ENCODE measurements at regions not wholly inside any gene's neighbourhood (a gene's known extent, or its start where the extent isn't known, plus 50 kb on each side); places are given as distances from the start of the nearest gene placed in this dataset.

DNA sequence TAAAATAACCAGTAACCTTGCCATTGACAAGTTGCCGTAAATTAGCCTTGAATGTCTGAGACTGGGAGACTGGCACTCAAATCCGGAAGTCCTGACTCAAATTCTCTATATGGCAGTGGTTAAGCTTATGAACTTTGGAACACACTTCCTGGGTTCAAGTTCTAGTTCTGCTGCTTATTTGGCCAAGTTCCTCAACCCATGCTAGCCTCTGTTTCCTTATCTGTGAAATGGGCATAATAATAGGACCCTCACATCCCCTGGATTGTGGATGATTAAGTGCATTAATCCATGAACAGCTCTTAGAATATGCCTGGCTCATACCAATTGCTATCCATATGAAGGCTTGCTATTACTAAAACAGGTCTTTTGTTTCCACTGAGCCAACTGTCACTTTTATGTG, 311.5 kb downstream of the EDEM1 start:
- Histone ChIP-seq H3K36me3 (ENCODE audit: insufficient read depth, low read length) (no peaks in the 10 kb centered on the region), H2AFZ (ENCODE audit: low read length) (no peak overlapping the region), H4K20me1 (ENCODE audit: insufficient read depth, low read length) (no peaks in the 10 kb centered on the region), H3K27ac (ENCODE audit: low read depth, low read length, poor library complexity, severe bottlenecking) (no peak overlapping the region), H3K4me1 (ENCODE audit: insufficient read depth, low read length, poor library complexity, severe bottlenecking) (peaks cover 10% of the 10 kb centered on the region), H3K4me2 (ENCODE audit: low read length) (peak overlapping the region; percentile 45; the same call in 1 of the 2 replicates), H3K79me2 (ENCODE audit: insufficient read depth, low read depth, low read length) (no peaks in the 10 kb centered on the region), H3K9me3 (ENCODE audit: low read length) (no peaks in the 10 kb centered on the region), H3K4me3 (ENCODE audit: low read depth, low read length, poor library complexity, severe bottlenecking) (no peak overlapping the region), H3K9me2 (ENCODE audit: insufficient read depth, low read length) (no peaks in the 10 kb centered on the region)
- DNase-seq (ENCODE audit: low spot score): no peak
- no TSS peak for BruUV-seq (replicated peaks)
- CTCF ChIA-PET (ENCODE audit: unreplicated experiment): no interaction called here
- intact Hi-C loops (cut with micrococcal nuclease; ENCODE audit: unreplicated experiment): no loop called here
- TF ChIP-seq, protein P1, sequence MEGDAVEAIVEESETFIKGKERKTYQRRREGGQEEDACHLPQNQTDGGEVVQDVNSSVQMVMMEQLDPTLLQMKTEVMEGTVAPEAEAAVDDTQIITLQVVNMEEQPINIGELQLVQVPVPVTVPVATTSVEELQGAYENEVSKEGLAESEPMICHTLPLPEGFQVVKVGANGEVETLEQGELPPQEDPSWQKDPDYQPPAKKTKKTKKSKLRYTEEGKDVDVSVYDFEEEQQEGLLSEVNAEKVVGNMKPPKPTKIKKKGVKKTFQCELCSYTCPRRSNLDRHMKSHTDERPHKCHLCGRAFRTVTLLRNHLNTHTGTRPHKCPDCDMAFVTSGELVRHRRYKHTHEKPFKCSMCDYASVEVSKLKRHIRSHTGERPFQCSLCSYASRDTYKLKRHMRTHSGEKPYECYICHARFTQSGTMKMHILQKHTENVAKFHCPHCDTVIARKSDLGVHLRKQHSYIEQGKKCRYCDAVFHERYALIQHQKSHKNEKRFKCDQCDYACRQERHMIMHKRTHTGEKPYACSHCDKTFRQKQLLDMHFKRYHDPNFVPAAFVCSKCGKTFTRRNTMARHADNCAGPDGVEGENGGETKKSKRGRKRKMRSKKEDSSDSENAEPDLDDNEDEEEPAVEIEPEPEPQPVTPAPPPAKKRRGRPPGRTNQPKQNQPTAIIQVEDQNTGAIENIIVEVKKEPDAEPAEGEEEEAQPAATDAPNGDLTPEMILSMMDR (conservative IDR thresholded peaks at IDR 0.05; ENCODE audit: low read length): no peak
- POLR2A ChIA-PET: interaction anchor here (0.6 kb wide), 1 partner anchor 251 kb away, joined by 6 read pairs; no protein-coding TSS in a partner anchor

DNA sequence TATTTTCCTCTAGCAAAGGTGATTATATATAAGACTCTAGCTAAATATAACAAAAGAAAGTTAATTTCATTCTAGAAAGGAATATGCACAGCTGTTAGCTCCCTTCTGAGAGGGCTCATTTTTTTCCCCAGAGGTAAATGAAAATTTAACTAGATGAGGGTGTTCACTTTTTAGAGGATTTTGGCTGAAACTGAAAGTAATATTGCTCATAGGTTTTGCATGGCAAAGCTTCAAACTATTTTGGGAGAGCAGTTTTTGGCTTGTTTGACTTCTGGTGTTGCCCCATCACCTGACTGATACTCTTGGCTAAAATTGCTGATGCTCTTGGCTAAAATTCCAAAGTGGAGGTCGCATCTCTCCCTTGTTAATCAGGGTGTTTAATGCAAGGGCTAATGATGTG, 311.9 kb downstream of the EDEM1 start:
- no peak overlapping the region for H3K4me3 ChIP-seq (ENCODE audit: low read depth, low read length, poor library complexity, severe bottlenecking)
- no peak for TF ChIP-seq EZH2phosphoT487 (IDR thresholded peaks at IDR 0.05; ENCODE audit: borderline replicate concordance, low read depth, low read length)
- TF ChIP-seq, protein P1 (conservative IDR thresholded peaks at IDR 0.05; ENCODE audit: low read length): no peak
- H3K4me1 ChIP-seq (ENCODE audit: insufficient read depth, low read length, poor library complexity, severe bottlenecking): peaks cover 10% of the 10 kb centered on the region
- H3K9me2 ChIP-seq (ENCODE audit: insufficient read depth, low read length): no peaks in the 10 kb centered on the region
- ChIA-PET CTCF (ENCODE audit: unreplicated experiment) (no interaction called here), POLR2A (no interaction called here)
- peak overlapping the region; percentile 45 for H3K4me2 ChIP-seq (ENCODE audit: low read length)
- no peaks in the 10 kb centered on the region for H4K20me1 ChIP-seq (ENCODE audit: insufficient read depth, low read length)
- H3K36me3 ChIP-seq (ENCODE audit: insufficient read depth, low read length): no peaks in the 10 kb centered on the region
- no peak overlapping the region for H3K27ac ChIP-seq (ENCODE audit: low read depth, low read length, poor library complexity, severe bottlenecking)
- H3K79me2 ChIP-seq (ENCODE audit: insufficient read depth, low read depth, low read length): no peaks in the 10 kb centered on the region
- BruUV-seq (replicated peaks): no TSS peak
- intact Hi-C loops (cut with micrococcal nuclease; ENCODE audit: unreplicated experiment): no loop called here
- no peaks in the 10 kb centered on the region for H3K9me3 ChIP-seq (ENCODE audit: low read length)
- no peak overlapping the region for H2AFZ ChIP-seq (ENCODE audit: low read length)
- DNase-seq (ENCODE audit: low spot score): no peak

DNA sequence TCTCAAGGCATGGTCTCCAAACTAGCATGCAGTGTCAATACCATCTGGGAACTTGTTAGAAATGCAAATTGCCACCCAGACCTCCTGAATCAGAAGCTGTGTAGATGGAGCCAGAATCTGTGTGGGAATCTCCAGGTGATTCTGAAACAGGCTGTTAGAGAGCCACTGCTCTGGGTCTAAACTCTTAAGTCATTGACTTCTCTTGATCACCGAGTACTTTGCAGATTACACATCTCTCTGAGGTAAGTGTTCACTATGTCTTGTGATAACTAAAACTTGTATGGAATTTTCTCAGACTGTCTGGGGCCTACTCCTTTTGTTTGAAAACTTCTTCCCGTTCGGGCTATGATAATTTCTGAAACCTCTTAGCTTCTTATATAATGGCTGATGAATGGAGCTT, 315.6 kb downstream of the EDEM1 start:
- Histone ChIP-seq H3K9me3 (ENCODE audit: low read length) (no peaks in the 10 kb centered on the region), H3K4me2 (ENCODE audit: low read length) (no peak overlapping the region), H3K4me3 (ENCODE audit: low read depth, low read length, poor library complexity, severe bottlenecking) (no peak overlapping the region), H3K36me3 (ENCODE audit: insufficient read depth, low read length) (no peaks in the 10 kb centered on the region), H2AFZ (ENCODE audit: low read length) (no peak overlapping the region), H3K4me1 (ENCODE audit: insufficient read depth, low read length, poor library complexity, severe bottlenecking) (peaks cover 10% of the 10 kb centered on the region), H3K9me2 (ENCODE audit: insufficient read depth, low read length) (no peaks in the 10 kb centered on the region), H4K20me1 (ENCODE audit: insufficient read depth, low read length) (no peaks in the 10 kb centered on the region), H3K27ac (ENCODE audit: low read depth, low read length, poor library complexity, severe bottlenecking) (no peak overlapping the region), H3K79me2 (ENCODE audit: insufficient read depth, low read depth, low read length) (no peaks in the 10 kb centered on the region)
- CTCF ChIA-PET (ENCODE audit: unreplicated experiment): no interaction called here
- BruUV-seq (replicated peaks): no TSS peak
- intact Hi-C loops (cut with micrococcal nuclease; ENCODE audit: unreplicated experiment): no loop called here
- POLR2A ChIA-PET: no interaction called here
- no peak for DNase-seq (ENCODE audit: low spot score)
- TF ChIP-seq, protein P1 (conservative IDR thresholded peaks at IDR 0.05; ENCODE audit: low read length): no peak
- TF ChIP-seq EZH2phosphoT487 (IDR thresholded peaks at IDR 0.05; ENCODE audit: borderline replicate concordance, low read depth, low read length): no peak

Measured in OCI-LY7 (cell line).